Esophagus muscularis mucosa (tissue), 4 donors: ENCODE measurements at regions not wholly inside any gene's neighbourhood (a gene's known extent, or its start where the extent isn't known, plus 50 kb on each side); places are given as distances from the start of the nearest gene placed in this dataset.

ENCODE experiments used
- DNase-seq: peaks from one replicate; pipeline ENCODE4 v3.0.0-alpha.2; 2017; ENCODE audit errors: extremely low spot score
- H3K27ac ChIP-seq, 4 donors: fragments of 200-600 bp; sonication (generic); replicated peaks in 1 of 4; 1 replicate in 3 of 4; 2 replicates in 1 of 4; pipeline ENCODE4 v1.5.1; 2016 to 2019; ENCODE audit warnings: mild to moderate bottlenecking in 1 of 4
- H3K27me3 ChIP-seq, 4 donors: fragments of 200-600 bp; sonication (generic); one replicate each; pipeline versions ENCODE4 v1.5.1 to v1.6.0; 2016 to 2019
- H3K36me3 ChIP-seq, 4 donors: fragments of 200-600 bp; sonication (generic); one replicate each; pipeline ENCODE4 v1.5.1; 2016 to 2019
- H3K4me1 ChIP-seq, 4 donors: fragments of 200-600 bp; sonication (generic); one replicate each; pipeline ENCODE4 v1.5.1; 2016 to 2019
- H3K4me3 ChIP-seq, 4 donors: fragments of 200-600 bp; sonication (generic); 1 replicate in 2 of 4; 2 replicates in 2 of 4; pipeline ENCODE4 v1.5.1; 2016 to 2019; ENCODE audit warnings: mild to moderate bottlenecking in 4 of 4, moderate library complexity in 1 of 4
- H3K9me3 ChIP-seq, 4 donors: fragments of 200-600 bp; sonication (generic); 1 replicate in 3 of 4; 2 replicates in 1 of 4; pipeline ENCODE4 v1.5.1; 2016 to 2019
- EP300 ChIP-seq: sonication (generic); formaldehyde crosslinking; IDR thresholded peaks from one replicate; pipeline ENCODE4 v1.6.1; 2017; ENCODE audit warnings: antibody characterized with exemption
- POLR2A ChIP-seq: fragments of 450-650 bp; IDR thresholded peaks from one replicate; pipeline ENCODE4 v1.6.1; 2017; ENCODE audit warnings: antibody characterized with exemption, moderate library complexity, mild to moderate bottlenecking, low read depth
- POLR2AphosphoS5 ChIP-seq, 2 donors: sonication (generic); formaldehyde crosslinking; IDR thresholded peaks; one replicate each; pipeline ENCODE4 v1.6.1; 2017; ENCODE audit warnings: antibody characterized with exemption in 2 of 2
- WGBS: methylation state at CpG from one replicate; pipeline ENCODE4 v1.1.5; 2018; 5-methylcytosine and 5-hydroxymethylcytosine counted together
- intact Hi-C: fragments of 100-400 bp; cut with DNase I; formaldehyde crosslinking; loops from one replicate; pipeline ENCODE4 v1.15.1; 2023
- TF ChIP-seq, protein P1 (sequence below), 3 experiments: fragments of 200-600 bp in 2 of 3; fragments of 450-650 bp in 1 of 3; sonication (generic) in 2 of 3; IDR thresholded peaks; one replicate each; pipeline ENCODE4 v1.5.1; 2017 to 2019; ENCODE audit warnings: antibody characterized with exemption in 3 of 3, mild to moderate bottlenecking in 2 of 3, moderate library complexity in 1 of 3

DNA sequence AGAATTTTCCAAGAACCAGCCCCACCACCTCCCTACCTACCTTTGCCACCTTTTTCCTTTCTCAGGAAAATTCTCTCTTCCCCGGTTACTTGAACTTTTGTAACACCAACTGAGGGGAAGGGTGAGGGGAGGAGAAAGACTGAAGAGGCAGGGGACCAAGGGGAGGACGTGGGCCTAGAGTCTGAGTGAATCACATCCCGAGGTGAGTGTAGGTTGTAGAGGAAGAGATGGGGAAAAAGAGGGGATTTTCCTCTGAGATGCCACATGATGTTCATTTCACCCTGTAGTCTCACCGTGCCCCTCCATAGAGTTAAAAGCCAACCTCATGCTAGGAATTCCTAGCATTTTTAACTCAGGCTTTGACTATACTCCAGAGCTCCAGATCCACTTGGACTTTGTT is 311.8 kb downstream of the RPAP3 start:
- Histone ChIP-seq H3K36me3 (no peaks in the 10 kb centered on the region), H3K4me3 (no peak overlapping the region), H3K4me1 (peaks cover 0 to 11% (median 8%) of the 10 kb centered on the region in 4 donors), H3K27ac (no peak overlapping the region), H3K27me3 (no peaks in the 10 kb centered on the region), H3K9me3 (peaks cover 0 to 9% (median 4%) of the 10 kb centered on the region in 4 donors)
- 76% methylated on average over 4 of the region's 4 CpGs for WGBS
- no peak for DNase-seq
- intact Hi-C loops, result no loop called here
- TF ChIP-seq, protein P1, sequence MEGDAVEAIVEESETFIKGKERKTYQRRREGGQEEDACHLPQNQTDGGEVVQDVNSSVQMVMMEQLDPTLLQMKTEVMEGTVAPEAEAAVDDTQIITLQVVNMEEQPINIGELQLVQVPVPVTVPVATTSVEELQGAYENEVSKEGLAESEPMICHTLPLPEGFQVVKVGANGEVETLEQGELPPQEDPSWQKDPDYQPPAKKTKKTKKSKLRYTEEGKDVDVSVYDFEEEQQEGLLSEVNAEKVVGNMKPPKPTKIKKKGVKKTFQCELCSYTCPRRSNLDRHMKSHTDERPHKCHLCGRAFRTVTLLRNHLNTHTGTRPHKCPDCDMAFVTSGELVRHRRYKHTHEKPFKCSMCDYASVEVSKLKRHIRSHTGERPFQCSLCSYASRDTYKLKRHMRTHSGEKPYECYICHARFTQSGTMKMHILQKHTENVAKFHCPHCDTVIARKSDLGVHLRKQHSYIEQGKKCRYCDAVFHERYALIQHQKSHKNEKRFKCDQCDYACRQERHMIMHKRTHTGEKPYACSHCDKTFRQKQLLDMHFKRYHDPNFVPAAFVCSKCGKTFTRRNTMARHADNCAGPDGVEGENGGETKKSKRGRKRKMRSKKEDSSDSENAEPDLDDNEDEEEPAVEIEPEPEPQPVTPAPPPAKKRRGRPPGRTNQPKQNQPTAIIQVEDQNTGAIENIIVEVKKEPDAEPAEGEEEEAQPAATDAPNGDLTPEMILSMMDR (IDR thresholded peaks at IDR 0.05), result no peak

DNA sequence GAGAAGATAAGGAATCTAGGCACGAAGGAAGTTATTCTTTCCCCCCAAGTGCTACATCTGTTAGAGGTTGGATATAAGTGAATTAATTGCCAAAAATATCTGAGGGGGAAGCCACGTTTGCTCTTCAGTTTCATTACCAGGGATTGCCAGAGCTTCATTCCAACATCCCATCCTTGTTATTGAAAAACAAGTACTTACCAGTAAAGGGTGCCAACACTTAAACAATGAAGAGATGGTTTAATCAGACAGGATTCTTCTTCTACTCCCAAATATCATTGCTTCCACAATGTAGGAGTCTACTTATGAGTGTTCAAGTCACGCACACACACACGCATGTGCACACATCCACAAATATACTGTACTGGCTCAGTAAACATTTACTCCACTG is 312.4 kb downstream of the RPAP3 start:
- intact Hi-C loops, result no loop called here
- H3K4me3 ChIP-seq, result no peak overlapping the region
- H3K9me3 ChIP-seq, result peaks cover 0 to 9% (median 4%) of the 10 kb centered on the region in 4 donors
- H3K36me3 ChIP-seq, result no peaks in the 10 kb centered on the region
- DNase-seq, result no peak
- no peaks in the 10 kb centered on the region for H3K27me3 ChIP-seq
- peaks cover 0 to 11% (median 8%) of the 10 kb centered on the region in 4 donors for H3K4me1 ChIP-seq
- 38% methylated on average over 4 of the region's 4 CpGs for WGBS
- H3K27ac ChIP-seq, result no peak overlapping the region
- no peak for TF ChIP-seq EP300
- TF ChIP-seq, protein P1 (IDR thresholded peaks at IDR 0.05), result no peak
- TF ChIP-seq POLR2A, result no peak
- no peak for TF ChIP-seq POLR2AphosphoS5 (IDR thresholded peaks at IDR 0.05)

DNA sequence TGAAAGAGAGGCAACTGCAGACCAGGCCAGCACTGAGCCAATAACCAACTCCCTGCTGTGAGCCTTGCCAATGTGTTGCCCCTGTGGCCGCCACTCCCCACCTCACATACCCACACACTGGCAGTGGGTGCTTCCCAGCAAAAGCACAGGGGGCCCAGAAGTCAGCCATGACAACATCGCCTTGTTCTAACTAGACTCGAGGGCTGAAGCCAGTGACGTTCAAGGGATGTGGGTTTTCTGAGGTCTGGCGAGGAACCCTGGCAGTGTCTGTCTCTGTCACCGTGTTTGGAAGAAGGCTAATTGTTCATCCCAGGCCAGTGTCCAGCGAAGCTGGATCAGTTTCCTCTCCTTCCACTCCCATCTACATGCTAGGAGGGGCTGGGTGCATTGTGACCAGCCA is 311.8 kb upstream of the AMIGO2 start:
- H3K27ac ChIP-seq, result no peak overlapping the region
- H3K27me3 ChIP-seq, result no peaks in the 10 kb centered on the region
- H3K36me3 ChIP-seq, result no peaks in the 10 kb centered on the region
- H3K4me1 ChIP-seq, result peaks cover 0 to 11% (median 8%) of the 10 kb centered on the region in 4 donors
- no peaks in the 10 kb centered on the region for H3K9me3 ChIP-seq
- no peak overlapping the region for H3K4me3 ChIP-seq
- WGBS, result 91% methylated on average over 7 of the region's 7 CpGs
- DNase-seq, result no peak
- intact Hi-C loops, result no loop called here
- TF ChIP-seq EP300 (no peak), POLR2AphosphoS5 (IDR thresholded peaks at IDR 0.05) (no peak), POLR2A (no peak)
- TF ChIP-seq, protein P1 (IDR thresholded peaks at IDR 0.05), result no peak

DNA sequence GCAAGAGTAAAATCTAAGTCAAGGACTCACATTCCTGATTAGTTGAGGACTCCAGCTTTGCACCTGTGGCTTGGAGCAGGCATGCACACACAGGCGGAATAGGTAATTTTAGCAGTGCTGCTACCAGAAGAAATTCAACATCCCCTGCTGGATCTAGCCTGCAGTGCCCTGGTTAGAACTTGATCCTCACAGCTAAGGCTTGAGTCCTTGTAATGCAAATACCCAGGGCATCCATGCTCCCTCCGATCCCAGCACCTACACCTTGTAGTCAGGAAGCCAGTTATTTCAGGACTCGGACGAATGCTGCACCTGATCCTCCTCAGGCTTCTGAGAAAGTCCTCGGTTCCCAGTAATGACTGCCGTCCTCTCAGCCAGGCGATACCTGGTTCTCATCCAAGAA is 309.0 kb upstream of the AMIGO2 start:
- Histone ChIP-seq H3K9me3 (no peaks in the 10 kb centered on the region), H3K4me1 (peaks cover 5 to 15% (median 9%) of the 10 kb centered on the region in 4 donors), H3K4me3 (no peak overlapping the region), H3K36me3 (no peaks in the 10 kb centered on the region), H3K27me3 (no peaks in the 10 kb centered on the region), H3K27ac (no peak overlapping the region)
- intact Hi-C loops, result no loop called here
- no peak for DNase-seq
- TF ChIP-seq POLR2A (no peak), EP300 (no peak), POLR2AphosphoS5 (IDR thresholded peaks at IDR 0.05) (no peak)
- TF ChIP-seq, protein P1 (IDR thresholded peaks at IDR 0.05), result no peak
- WGBS, result 81% methylated on average over 7 of the region's 7 CpGs

DNA sequence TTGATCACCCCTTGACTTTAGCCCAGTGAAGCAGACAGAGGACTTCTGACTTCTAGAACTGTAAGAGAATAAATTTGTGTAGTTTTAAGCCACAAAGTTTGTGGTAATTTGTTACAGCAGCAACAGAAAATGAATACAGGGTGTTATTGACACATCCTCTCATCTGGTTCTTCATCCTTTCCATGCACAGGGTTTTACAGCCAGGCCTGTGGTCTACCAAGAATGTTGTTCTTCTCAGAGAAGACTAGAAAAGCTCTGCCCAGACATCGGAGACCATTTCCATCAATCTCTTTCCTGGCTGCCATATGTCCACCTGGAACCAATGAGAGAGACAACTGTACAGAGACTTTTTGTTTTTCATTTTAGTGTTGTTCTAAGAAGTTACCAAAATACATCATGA is 308.2 kb upstream of the AMIGO2 start:
- Histone ChIP-seq H3K27me3 (no peaks in the 10 kb centered on the region), H3K4me1 (peaks cover 4 to 11% (median 5%) of the 10 kb centered on the region in 4 donors), H3K36me3 (no peaks in the 10 kb centered on the region), H3K4me3 (no peak overlapping the region), H3K9me3 (no peaks in the 10 kb centered on the region), H3K27ac (no peak overlapping the region)
- no peak for DNase-seq
- 100% methylated on average over 1 of the region's 1 CpG for WGBS
- intact Hi-C loops, result no loop called here
- no peak for TF ChIP-seq POLR2A
